ENCODE measurements at regions not wholly inside any gene's neighbourhood (a gene's known extent, or its start where the extent isn't known, plus 50 kb on each side); places are given as distances from the start of the nearest gene placed in this dataset.
A peak's percentile ranks its signal among the peaks of the same experiment; 100 is the strongest.

- Histone ChIP-seq H3K4me1 (ENCODE audit: control insufficient read depth in 1 of 2, insufficient read depth in 2 of 2, low read length in 2 of 2) (no peaks in the 10 kb centered on the region), H3K4me3 (replicated peaks in 1 of 3; ENCODE audit: low read depth in 2 of 3, low read length in 3 of 3) (no peak overlapping the region), H3K27me3 (ENCODE audit: control insufficient read depth in 2 of 2, insufficient read depth in 2 of 2, low read length in 2 of 2) (no peaks in the 10 kb centered on the region), H3K9me3 (replicated peaks in 1 of 2; ENCODE audit: control insufficient read depth in 1 of 2, insufficient read depth in 1 of 2, low read length in 2 of 2) (no peaks in the 10 kb centered on the region), H3K27ac (ENCODE audit: low read depth in 1 of 2, low read length in 2 of 2) (no peak overlapping the region), H3K9ac (ENCODE audit: insufficient read depth, low read length, poor library complexity, severe bottlenecking) (no peak overlapping the region), H3K36me3 (replicated peaks in 1 of 2; ENCODE audit: control insufficient read depth in 1 of 2, insufficient read depth in 2 of 2, low read length in 2 of 2) (peaks cover 93 to 100% of the 10 kb centered on the region in 2 donors), H4K20me1 (ENCODE audit: insufficient read depth, low read length) (peaks cover 19% of the 10 kb centered on the region), H3K4me2 (replicated peaks; ENCODE audit: extremely low read depth, low read length, poor library complexity, severe bottlenecking) (no peak overlapping the region), H2AFZ (ENCODE audit: insufficient read depth, low read depth, low read length, poor library complexity, severe bottlenecking) (no peak overlapping the region), H3K79me2 (ENCODE audit: insufficient read depth, low read length) (no peaks in the 10 kb centered on the region)
- 98% methylated on average over 9 of the region's 13 CpGs for WGBS (ENCODE audit: insufficient coverage)
- H3K27me3 Mint-ChIP-seq (ENCODE audit: low read depth in 3 of 3) = peaks cover 0 to 1% (median 0%) of the 10 kb centered on the region in 3 donors
- H3K4me1 Mint-ChIP-seq = peaks cover under 1% of the 10 kb centered on the region
- intact Hi-C loops (cut with micrococcal nuclease) = no loop called here
- TF ChIP-seq CTCF (IDR thresholded peaks at IDR 0.05) = no peak
- peak overlapping the region in 3 of 7 donors; percentile 17 to 58 (median 33) for H3K27ac Mint-ChIP-seq
- H3K9me3 Mint-ChIP-seq = no peaks in the 10 kb centered on the region
- H3K4me3 Mint-ChIP-seq = no peak overlapping the region
- no peak for DNase-seq
- H3K36me3 Mint-ChIP-seq = peaks cover 95 to 98% of the 10 kb centered on the region in 2 donors
Measured at GRCh38 chr7:149615690-149616270, 118.2 kb upstream of the ZNF746 start.

- Histone ChIP-seq H4K20me1 (ENCODE audit: insufficient read depth, low read length) (peaks cover 5% of the 10 kb centered on the region), H3K9ac (ENCODE audit: insufficient read depth, low read length, poor library complexity, severe bottlenecking) (no peak overlapping the region), H3K79me2 (ENCODE audit: insufficient read depth, low read length) (no peaks in the 10 kb centered on the region), H3K36me3 (replicated peaks in 1 of 2; ENCODE audit: control insufficient read depth in 1 of 2, insufficient read depth in 2 of 2, low read length in 2 of 2) (peaks cover 62 to 97% of the 10 kb centered on the region in 2 donors), H3K27me3 (ENCODE audit: control insufficient read depth in 2 of 2, insufficient read depth in 2 of 2, low read length in 2 of 2) (no peaks in the 10 kb centered on the region), H2AFZ (ENCODE audit: insufficient read depth, low read depth, low read length, poor library complexity, severe bottlenecking) (no peak overlapping the region), H3K4me3 (replicated peaks in 1 of 3; ENCODE audit: low read depth in 2 of 3, low read length in 3 of 3) (no peak overlapping the region), H3K4me1 (ENCODE audit: control insufficient read depth in 1 of 2, insufficient read depth in 2 of 2, low read length in 2 of 2) (no peaks in the 10 kb centered on the region), H3K27ac (ENCODE audit: low read depth in 1 of 2, low read length in 2 of 2) (no peak overlapping the region), H3K4me2 (replicated peaks; ENCODE audit: extremely low read depth, low read length, poor library complexity, severe bottlenecking) (no peak overlapping the region), H3K9me3 (replicated peaks in 1 of 2; ENCODE audit: control insufficient read depth in 1 of 2, insufficient read depth in 1 of 2, low read length in 2 of 2) (no peaks in the 10 kb centered on the region)
- Mint-ChIP-seq H3K4me1 (peaks cover 7% of the 10 kb centered on the region), H3K36me3 (peaks cover 85 to 97% of the 10 kb centered on the region in 2 donors), H3K27me3 (ENCODE audit: low read depth in 3 of 3) (no peaks in the 10 kb centered on the region), H3K4me3 (no peak overlapping the region), H3K9me3 (no peaks in the 10 kb centered on the region), H3K27ac (peak overlapping the region in 1 of 7 donors; percentile 18)
- TF ChIP-seq CTCF (IDR thresholded peaks at IDR 0.05) = no peak
- DNase-seq = no peak
- intact Hi-C loops (cut with micrococcal nuclease) = no loop called here
- 100% methylated on average over 3 of the region's 4 CpGs for WGBS (ENCODE audit: insufficient coverage)
Measured at GRCh38 chr7:149610441-149611011, 112.9 kb upstream of the ZNF746 start.

All from CD14-positive monocyte (primary cell).